Stimulated activated CD8-positive, alpha-beta memory T cell treated with anti-CD3 and anti-CD28 coated beads, Interleukin-15, amount 100 ng/mL, for 48 hours (primary cell): ENCODE measurements at regions not wholly inside any gene's neighbourhood (a gene's known extent, or its start where the extent isn't known, plus 50 kb on each side); places are given as distances from the start of the nearest gene placed in this dataset.

Experiments
- DNase-seq, 2 donors: peaks; one replicate each; pipeline ENCODE4 v3.0.0-alpha.2; 2020; ENCODE audit warnings: low read depth in 2 of 2

GRCh38 chr14:44297437-44297836 lies 209.6 kb downstream of the FSCB start:
- no peak for DNase-seq

DNA sequence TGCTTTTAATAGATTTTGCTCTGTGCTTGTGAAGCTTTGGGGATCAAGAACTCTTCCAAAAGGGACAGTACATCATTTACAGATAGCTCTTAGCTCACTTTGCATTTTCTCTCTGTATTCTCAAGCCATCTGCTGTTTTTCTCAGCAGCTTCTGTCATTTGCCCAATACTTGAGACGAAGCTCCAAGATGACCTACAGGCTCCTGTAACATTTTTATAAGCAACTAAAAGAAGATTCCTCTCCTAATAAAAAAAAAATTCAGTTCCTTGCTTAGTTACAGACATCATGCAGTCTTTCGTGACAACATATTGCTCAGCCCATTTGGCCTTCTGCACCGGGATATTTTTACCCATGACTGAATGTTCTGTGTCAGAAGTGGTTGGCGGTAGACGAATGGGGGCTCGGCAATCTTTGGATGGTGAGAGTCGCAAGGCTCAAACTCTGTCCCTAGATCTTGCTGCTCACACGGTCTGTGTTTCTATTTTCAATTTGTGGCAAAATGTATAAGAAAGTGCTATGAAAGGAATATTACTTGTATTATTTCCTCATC lies 215.6 kb downstream of the FSCB start:
- no peak for DNase-seq

GRCh38 chr14:44287858-44288257 lies 219.2 kb downstream of the FSCB start:
- no peak for DNase-seq

- no peak for DNase-seq
These were observed 220.9 kb downstream of the FSCB start for GRCh38 chr14:44286201-44286600.

DNA sequence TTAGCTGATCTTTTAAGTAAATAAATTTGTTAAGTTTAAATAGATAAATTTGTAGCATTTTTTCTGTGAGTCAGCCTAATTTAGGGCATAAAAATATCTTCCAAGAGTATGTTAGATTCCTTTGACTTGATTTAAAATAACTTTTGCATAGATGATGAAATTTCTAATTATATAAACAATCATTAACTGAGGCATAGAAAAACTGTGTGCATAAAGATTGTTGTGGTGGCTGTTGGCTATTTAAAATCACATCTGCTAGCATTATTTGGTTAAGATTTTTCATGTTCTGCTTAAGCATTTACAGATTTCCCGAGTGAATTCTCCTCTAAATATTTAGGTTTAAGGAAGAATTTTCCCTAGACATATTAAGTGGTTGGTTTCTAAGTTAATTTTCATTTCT lies 223.2 kb downstream of the FSCB start:
- DNase-seq = no peak

GRCh38 chr14:44279357-44279756 lies 227.7 kb downstream of the FSCB start:
- no peak for DNase-seq

DNA sequence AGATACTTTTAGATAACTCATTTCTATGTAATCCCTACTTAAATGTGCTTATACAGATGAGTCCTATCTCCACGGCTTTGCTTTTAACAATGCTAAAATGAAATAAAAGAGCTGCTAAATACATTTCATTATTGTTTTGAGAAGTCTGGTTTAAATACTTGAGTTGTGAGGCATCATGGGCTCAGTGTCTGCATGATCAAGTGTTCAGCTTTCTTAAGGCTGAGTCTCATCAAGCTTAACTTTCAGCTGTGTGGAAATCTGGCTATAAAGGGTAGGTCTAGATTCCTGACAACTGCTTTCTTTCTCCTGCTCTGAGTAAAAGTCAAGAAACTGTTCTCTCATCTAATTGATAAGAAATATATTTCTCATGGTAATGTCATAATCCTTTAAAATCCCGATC lies 235.4 kb downstream of the FSCB start:
- DNase-seq = no peak

GRCh38 chr14:44271006-44271405 lies 236.1 kb downstream of the FSCB start:
- DNase-seq = no peak

- DNase-seq = no peak
These were observed 241.8 kb downstream of the FSCB start for GRCh38 chr14:44265246-44265645.

- DNase-seq = no peak
These were observed 291.4 kb downstream of the FSCB start for GRCh38 chr14:44215660-44216059.

GRCh38 chr14:44211718-44212117 lies 295.4 kb downstream of the FSCB start:
- DNase-seq = no peak

- DNase-seq = no peak
These were observed 302.8 kb downstream of the FSCB start for GRCh38 chr14:44204061-44204835.

DNA sequence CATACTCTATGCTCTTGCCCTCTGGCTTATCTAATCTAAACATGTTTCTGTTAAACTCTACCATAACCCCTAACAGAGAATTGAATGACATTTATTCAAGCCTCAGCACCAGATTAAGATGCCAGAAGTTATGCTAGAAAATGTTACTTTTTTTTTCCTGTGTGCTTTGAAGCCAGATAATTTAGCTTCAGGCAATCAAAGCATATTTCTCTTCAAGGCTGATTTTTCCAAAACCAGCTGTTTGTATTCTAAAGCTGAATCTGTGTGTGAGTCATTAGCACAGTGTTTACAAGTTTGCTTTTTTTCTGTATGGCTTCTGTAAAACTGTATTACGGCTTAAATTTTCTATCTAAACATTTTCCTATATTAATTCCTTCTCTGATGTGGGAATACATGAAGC lies 326.1 kb downstream of the FSCB start:
- DNase-seq = no peak

GRCh38 chr14:44170556-44170955 lies 336.5 kb downstream of the FSCB start:
- no peak for DNase-seq

DNA sequence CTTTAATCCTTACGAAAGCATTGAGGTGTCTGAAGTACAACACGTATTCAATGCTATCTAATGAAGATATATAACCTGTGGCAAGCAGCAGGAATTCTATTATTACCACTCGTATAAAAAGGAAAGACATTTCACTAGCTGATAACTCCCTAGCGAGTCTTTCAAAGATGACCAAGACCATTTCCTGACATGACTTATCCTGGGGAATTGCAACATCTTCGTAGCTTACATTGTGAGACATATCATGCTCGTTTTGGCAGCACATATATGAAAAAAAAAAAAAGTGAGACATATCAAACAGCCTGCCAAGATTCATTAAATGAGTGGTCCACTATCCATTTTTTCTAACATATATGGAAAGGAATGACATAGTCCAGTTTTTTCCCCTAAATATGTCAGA lies 337.0 kb downstream of the FSCB start:
- DNase-seq = no peak

GRCh38 chr14:44168566-44168965 lies 338.5 kb downstream of the FSCB start:
- DNase-seq = no peak

DNA sequence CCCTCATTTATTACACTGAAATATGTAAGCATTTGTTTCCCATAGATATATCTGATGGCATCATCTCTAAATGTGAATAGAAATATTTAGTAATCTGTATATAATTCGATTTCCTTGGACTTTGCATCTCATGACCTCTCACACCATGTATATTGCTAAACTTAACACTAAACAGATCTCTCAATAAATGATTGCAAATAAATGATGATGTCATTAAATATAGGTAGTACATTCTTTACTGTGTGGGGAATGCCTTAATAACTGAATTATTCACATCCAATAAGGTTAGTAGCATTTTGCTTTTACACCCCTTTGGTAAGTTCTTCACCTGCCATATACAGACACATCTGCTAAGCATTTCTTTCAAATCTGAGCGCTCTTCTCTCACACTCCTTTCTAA lies 340.5 kb downstream of the FSCB start:
- no peak for DNase-seq

DNA sequence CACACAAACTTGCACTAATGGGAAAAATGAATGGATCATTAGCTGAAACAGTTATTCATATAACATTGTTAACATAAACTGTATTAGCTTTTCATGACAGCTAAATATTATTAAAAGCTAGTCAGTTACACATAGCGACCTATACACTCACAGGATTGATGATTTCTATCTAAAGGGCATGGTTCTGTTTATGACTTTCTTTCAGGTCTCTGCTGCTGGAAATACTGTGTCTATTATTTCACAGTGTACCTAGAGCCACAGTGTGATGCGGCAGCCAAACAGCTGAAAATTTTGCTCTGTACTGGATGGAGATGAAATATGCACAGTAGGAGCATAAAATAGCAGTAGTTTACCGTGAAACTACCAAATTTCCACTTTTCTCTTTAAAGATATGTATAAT lies 341.1 kb downstream of the FSCB start:
- no peak for DNase-seq

GRCh38 chr14:44165286-44165685 lies 341.8 kb downstream of the FSCB start:
- no peak for DNase-seq

DNA sequence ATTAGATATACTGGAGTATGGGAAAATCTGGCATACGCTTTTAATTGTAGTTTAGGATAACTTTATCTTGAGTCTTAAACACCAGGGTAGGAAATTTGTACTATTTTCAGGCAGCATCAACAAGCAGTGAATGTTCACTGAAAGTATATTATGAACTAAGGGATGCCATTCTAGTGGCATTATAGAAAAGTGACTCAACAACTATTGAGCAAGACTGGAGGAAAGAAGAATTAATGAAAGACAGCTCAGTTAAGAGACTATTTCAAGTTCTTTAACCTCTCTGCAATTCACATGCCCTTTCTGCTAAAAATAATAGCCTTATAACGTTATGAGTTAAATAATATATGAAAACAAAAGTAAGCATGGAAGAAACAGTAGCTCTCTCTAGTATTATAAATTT lies 343.1 kb downstream of the FSCB start:
- DNase-seq = no peak

- DNase-seq = no peak
These were observed 344.9 kb downstream of the FSCB start for GRCh38 chr14:44162197-44162596.

GRCh38 chr14:44154874-44155273 lies 352.2 kb downstream of the FSCB start:
- no peak for DNase-seq

- no peak for DNase-seq
These were observed 352.6 kb downstream of the FSCB start for GRCh38 chr14:44154446-44154845.
